Activated CD8-positive, alpha-beta memory T cell treated with anti-CD3 and anti-CD28 coated beads for 4 hours (primary cell): ENCODE measurements at regions not wholly inside any gene's neighbourhood (a gene's known extent, or its start where the extent isn't known, plus 50 kb on each side); places are given as distances from the start of the nearest gene placed in this dataset.

Experiments
- DNase-seq, 2 donors: peaks; one replicate each; pipeline ENCODE4 v3.0.0-alpha.2; 2020; ENCODE audit warnings: low read depth in 2 of 2

GRCh38 chr13:78334059-78334458 lies 269.3 kb downstream of the POU4F1 start:
- DNase-seq, result no peak

GRCh38 chr13:78326633-78327032 lies 276.7 kb downstream of the POU4F1 start:
- DNase-seq, result no peak

GRCh38 chr13:78325585-78325984 lies 277.8 kb downstream of the POU4F1 start:
- no peak for DNase-seq

- no peak for DNase-seq
These were observed 279.5 kb downstream of the POU4F1 start for GRCh38 chr13:78323848-78324247.

- no peak for DNase-seq
These were observed 280.3 kb downstream of the POU4F1 start for GRCh38 chr13:78323040-78323439.

DNA sequence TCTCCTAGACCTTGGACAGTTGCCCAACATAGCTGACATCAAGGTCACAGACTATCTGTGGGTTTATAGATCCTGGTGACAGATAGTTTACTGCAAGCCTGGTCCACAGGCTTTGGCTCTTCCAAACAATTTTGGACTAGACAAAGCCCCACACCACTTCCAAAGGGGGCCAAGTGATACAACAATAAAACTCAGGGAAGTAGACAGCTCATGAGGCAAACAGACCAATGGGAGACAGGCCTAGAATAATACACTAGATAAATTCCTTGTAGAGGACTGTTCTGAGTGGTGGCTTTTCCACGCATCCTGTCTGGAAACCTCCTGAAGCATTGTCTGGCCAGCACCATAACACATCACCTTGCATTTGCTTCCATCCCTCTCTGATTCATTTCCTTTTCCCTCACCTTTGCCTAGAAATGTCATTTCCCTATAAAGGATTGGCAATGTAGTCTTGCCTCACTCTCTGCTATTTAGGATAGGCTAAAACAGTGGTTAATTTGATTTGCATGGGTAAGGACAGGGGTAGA lies 284.2 kb downstream of the POU4F1 start:
- DNase-seq, result no peak

DNA sequence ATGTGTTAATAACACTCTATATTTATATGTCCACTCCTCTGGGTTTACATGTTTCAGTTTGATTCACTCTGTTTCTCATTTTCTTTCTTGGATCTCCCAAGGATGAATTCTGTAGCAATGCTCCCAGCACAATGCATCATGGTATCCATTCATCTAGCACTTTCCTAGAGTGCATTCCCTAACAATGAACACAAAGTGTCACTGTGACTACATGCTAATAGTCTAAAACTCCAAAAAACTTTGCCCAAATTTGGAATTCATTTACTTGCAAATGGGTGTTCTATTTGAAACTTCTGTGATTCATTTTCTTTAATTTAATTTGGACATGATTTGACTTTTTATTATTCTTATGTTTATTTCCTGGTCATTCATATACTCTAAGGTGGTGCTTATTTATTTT lies 286.3 kb downstream of the POU4F1 start:
- no peak for DNase-seq

- DNase-seq, result no peak
These were observed 293.7 kb downstream of the POU4F1 start for GRCh38 chr13:78309497-78310180.

- DNase-seq, result no peak
These were observed 296.7 kb downstream of the POU4F1 start for GRCh38 chr13:78306519-78307206.

DNA sequence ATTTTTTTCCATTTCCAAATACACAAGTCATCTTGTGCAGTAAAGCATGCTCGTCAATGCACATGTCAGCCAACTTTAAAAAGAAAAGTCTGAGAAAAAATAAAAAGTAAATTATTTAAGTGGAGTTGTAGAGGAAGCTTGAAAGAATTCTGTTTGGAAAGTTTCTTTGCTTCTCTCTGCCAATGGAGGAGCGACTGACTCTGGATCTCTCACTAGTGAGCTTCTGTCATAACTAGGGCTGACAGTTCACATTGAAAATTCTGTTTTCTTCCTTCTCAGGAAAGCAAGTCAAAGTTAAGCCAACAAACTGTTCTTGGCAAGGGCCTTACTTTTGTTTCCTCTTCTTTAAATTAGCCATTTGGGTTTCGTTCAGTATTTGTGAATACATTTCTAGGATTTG lies 298.2 kb downstream of the POU4F1 start:
- DNase-seq, result no peak

GRCh38 chr13:78299832-78300623 lies 303.3 kb downstream of the POU4F1 start:
- DNase-seq, result no peak

GRCh38 chr13:78298657-78299056 lies 304.7 kb downstream of the POU4F1 start:
- DNase-seq, result no peak

DNA sequence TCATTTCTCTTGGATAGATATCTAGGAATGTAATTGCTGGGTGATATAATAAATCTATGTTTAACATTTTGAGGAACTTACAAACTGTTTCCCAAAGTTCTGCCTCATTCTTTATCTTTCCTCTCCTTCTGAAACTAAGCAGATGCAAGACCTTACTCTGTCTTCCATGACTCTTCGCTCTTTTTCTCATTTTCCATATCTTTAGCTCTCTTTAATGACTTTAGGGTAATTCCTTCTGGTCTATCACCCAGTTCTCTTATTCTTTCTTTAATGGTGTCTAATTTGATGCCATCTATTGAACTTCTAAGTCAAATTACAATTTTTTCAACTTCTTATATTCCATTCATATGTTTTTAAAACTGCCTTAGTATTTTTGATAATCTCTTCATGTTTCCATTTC lies 316.6 kb downstream of the POU4F1 start:
- DNase-seq, result no peak

GRCh38 chr13:78265098-78265497 lies 338.3 kb downstream of the POU4F1 start:
- DNase-seq, result no peak

DNA sequence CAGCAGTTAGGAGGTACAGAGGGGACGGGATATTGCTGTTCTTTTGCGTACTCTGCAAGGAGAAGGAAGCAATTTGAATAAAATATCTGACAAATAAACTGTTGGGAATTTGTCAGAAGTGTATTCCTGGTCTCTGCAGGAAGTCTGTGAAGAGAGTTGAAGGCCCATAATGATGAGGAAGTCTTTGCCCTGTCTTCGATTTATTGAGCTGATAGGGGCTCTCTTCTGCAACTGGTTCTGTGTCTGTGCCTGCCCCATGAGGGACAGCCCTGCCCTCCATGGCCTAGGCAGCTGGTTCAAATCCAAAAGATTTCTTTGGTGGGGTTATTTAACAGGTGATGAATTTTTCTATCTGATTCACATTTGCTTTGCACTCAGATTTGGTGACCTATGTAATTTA lies 339.7 kb upstream of the EDNRB start:
- no peak for DNase-seq

DNA sequence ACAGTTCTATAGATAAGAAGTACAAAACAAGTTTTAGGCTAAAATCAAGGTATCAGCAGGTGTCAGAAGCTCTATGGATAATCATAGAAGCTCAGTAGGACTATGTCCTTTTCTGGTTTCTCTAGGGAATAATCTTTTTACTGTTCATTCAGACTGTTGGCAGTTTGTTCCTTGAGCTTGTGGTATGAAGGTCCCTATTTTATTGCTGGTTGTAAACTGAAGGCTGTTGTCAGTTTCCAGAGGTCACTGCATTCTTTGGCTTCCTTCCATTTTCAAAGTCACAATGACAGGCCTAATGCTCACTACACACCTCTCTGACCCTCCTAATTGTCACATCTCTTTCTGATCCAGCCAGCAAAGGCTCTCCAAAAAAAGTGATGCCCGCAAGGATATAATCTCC lies 337.9 kb upstream of the EDNRB start:
- no peak for DNase-seq

GRCh38 chr13:78254113-78254512 lies 335.5 kb upstream of the EDNRB start:
- no peak for DNase-seq

DNA sequence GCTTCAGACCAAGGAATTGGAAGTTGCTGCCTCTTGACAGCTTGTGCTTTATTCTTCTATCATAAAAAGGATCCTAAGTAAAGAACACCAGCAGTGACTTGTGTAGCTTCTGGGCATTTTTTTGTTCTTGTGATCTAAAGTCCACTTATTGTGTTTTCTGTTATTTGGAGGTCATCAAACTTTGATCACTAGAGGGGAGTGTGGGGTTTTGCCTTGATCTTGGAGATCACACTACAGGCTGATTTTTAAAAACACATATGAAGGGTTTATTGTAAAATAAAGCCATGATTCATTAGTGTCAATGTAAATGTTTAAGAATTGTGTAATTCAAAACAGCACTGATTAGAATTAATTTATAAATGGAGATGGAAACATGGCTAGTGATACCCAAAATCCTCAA lies 328.7 kb upstream of the EDNRB start:
- no peak for DNase-seq

- DNase-seq, result no peak
These were observed 322.8 kb upstream of the EDNRB start for GRCh38 chr13:78241278-78241919.

GRCh38 chr13:78239714-78240113 lies 321.1 kb upstream of the EDNRB start:
- no peak for DNase-seq

DNA sequence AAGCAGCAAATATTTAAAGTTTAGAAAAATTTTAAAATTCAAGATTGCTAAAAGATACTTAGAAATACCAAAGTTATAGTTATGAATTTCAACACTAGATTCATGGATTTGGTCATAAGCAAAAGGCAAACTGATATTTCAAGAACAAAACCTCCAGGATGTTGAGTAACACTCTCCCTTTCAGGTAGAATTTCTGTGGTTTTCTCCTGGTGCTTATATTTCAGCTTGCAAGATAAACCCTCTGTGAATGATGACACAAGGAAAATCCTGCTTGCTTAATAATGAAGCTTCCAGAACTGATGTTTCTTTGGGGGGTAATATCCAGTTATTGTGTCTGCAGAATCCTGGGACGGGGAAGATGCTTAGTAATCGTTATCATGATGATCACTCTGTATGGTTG lies 320.3 kb upstream of the EDNRB start:
- DNase-seq, result no peak

GRCh38 chr13:78228940-78229339 lies 310.3 kb upstream of the EDNRB start:
- DNase-seq, result no peak
